ENCODE measurements at regions not wholly inside any gene's neighbourhood (a gene's known extent, or its start where the extent isn't known, plus 50 kb on each side); places are given as distances from the start of the nearest gene placed in this dataset.

GRCh38 chrX:137198040-137198439, 164.2 kb upstream of the GPR101 start:
- TF ChIP-seq EZH2 (IDR thresholded peaks at IDR 0.05; ENCODE audit: low read length) = no peak
- no peak for TF ChIP-seq CTCF (optimal IDR thresholded peaks at IDR 0.05 in 1 of 3, IDR thresholded peaks at IDR 0.05 in 1 of 3, conservative IDR thresholded peaks at IDR 0.05 in 1 of 3; ENCODE audit: extremely low read depth in 1 of 3, insufficient read depth in 2 of 3, low read length in 3 of 3)

All from keratinocyte (primary cell).